HCT116 (cell line): ENCODE measurements at regions not wholly inside any gene's neighbourhood (a gene's known extent, or its start where the extent isn't known, plus 50 kb on each side); places are given as distances from the start of the nearest gene placed in this dataset.

Source experiments
- ATAC-seq: fragments of 200-7000 bp; cut with Tn5 transposase; 2 replicates; pipeline ENCODE4 v1.9.1; 2020; ENCODE audit warnings: mild to moderate bottlenecking, moderate library complexity
- BruUV-seq: library from RNA; stranded (reverse); fragments of 400-500 nt; replicated peaks from 2 replicates; lab custom pipeline; 2021; lab: Mats Ljungman, UMichigan
- CTCF ChIA-PET: fragments of 300-600 bp; sonication (Branson Sonifier 250); formaldehyde crosslinking; loops from one replicate; lab custom pipeline; 2021; ENCODE audit warnings: antibody characterized with exemption; lab: Charles Lee
- POLR2A ChIA-PET: fragments of 300-600, 350-600 bp; sonication (Branson Sonifier 250); formaldehyde crosslinking; loops from one replicate; lab custom pipeline; 2021; ENCODE audit warnings: antibody characterized with exemption; lab: Charles Lee
- RAD21 ChIA-PET, 2 experiments: fragments of 300-600 bp; sonication (Branson Sonifier 250); formaldehyde crosslinking; loops; one replicate each; lab custom pipeline; 2023; ENCODE audit warnings: low total read pairs in 2 of 2; ENCODE audit not compliant: uncharacterized antibody in 2 of 2, unreplicated experiment in 2 of 2, low non-redundant PET in 1 of 2; lab: Charles Lee
- DNase-seq: peaks from one replicate; pipeline ENCODE4 v3.0.0-alpha.2; 2010; ENCODE audit warnings: low read depth, low spot score
- H2AFZ ChIP-seq: fragments of 200-600 bp; shearing (Covaris generic), sonication (generic); 2 replicates; pipeline ENCODE4 v1.6.1; 2017; ENCODE audit warnings: low read depth, mixed run types, mixed read lengths, antibody characterized with exemption, low read length; ENCODE audit not compliant: poor library complexity, severe bottlenecking
- H3K27ac ChIP-seq: 2 replicates; pipeline ENCODE4 v1.5.1; 2012; ENCODE audit warnings: low read depth, low read length
- H3K27me3 ChIP-seq: fragments of 200-600 bp; sonication (generic); 2 replicates; pipeline ENCODE4 v1.6.1; 2016; ENCODE audit warnings: mixed run types, low read length, mixed read lengths; ENCODE audit not compliant: insufficient read depth
- H3K36me3 ChIP-seq, 2 experiments: fragments of 200-500 bp in 1 of 2; fragments of 200-600 bp in 1 of 2; sonication (Bioruptor generic) in 1 of 2; sonication (generic) in 1 of 2; 2 replicates each; pipeline versions ENCODE4 v1.5.1 to v1.6.1; 2014 to 2016; ENCODE audit warnings: low read length in 2 of 2, inconsistent platforms in 1 of 2, mixed read lengths in 1 of 2, mixed run types in 1 of 2; ENCODE audit not compliant: insufficient read depth in 2 of 2, control insufficient read depth in 1 of 2
- H3K4me1 ChIP-seq, 2 experiments: fragments of 200-600 bp in 1 of 2; sonication (generic) in 1 of 2; 2 replicates each; pipeline versions ENCODE4 v1.5.1 to v1.6.1; 2012 to 2017; ENCODE audit warnings: low read length in 2 of 2, inconsistent platforms in 1 of 2, mild to moderate bottlenecking in 1 of 2, mixed read lengths in 1 of 2, mixed run types in 1 of 2, moderate library complexity in 1 of 2; ENCODE audit not compliant: insufficient read depth in 2 of 2, control insufficient read depth in 1 of 2
- H3K4me2 ChIP-seq: fragments of 200-600 bp; sonication (generic); 2 replicates; pipeline ENCODE4 v1.6.1; 2017; ENCODE audit warnings: mixed run types, low read length, mixed read lengths
- H3K4me3 ChIP-seq, 2 experiments: fragments of 200-600 bp in 1 of 2; sonication (generic) in 1 of 2; replicated peaks in 1 of 2; 2 replicates each; pipeline ENCODE4 v1.5.1; 2011 to 2016; ENCODE audit warnings: low read length in 2 of 2, control low read depth in 1 of 2, low read depth in 1 of 2, mild to moderate bottlenecking in 1 of 2, mixed read lengths in 1 of 2, mixed run types in 1 of 2
- H3K79me2 ChIP-seq: fragments of 200-600 bp; sonication (generic); 2 replicates; pipeline ENCODE4 v1.6.1; 2017; ENCODE audit warnings: mild to moderate bottlenecking, mixed run types, low read length, moderate library complexity, mixed read lengths; ENCODE audit not compliant: insufficient read depth
- H3K9ac ChIP-seq: fragments of 200-600 bp; sonication (generic); 2 replicates; pipeline ENCODE4 v1.6.1; 2016; ENCODE audit warnings: low read length, mixed read lengths
- H3K9me2 ChIP-seq: fragments of 200-600 bp; sonication (generic), shearing (Covaris generic); 2 replicates; pipeline ENCODE4 v1.6.1; 2017; ENCODE audit warnings: mixed run types, mild to moderate bottlenecking, moderate library complexity; ENCODE audit not compliant: insufficient read depth
- H3K9me3 ChIP-seq, 2 experiments: fragments of 200-500 bp in 1 of 2; fragments of 200-600 bp in 1 of 2; sonication (Bioruptor generic) in 1 of 2; sonication (generic) in 1 of 2; 2 replicates each; pipeline ENCODE4 v1.6.1; 2014 to 2017; ENCODE audit warnings: low read length in 2 of 2, mixed read lengths in 2 of 2, inconsistent platforms in 1 of 2, low read depth in 1 of 2, mild to moderate bottlenecking in 1 of 2, mixed run types in 1 of 2, moderate library complexity in 1 of 2; ENCODE audit not compliant: control insufficient read depth in 1 of 2, insufficient read depth in 1 of 2
- H4K20me1 ChIP-seq: fragments of 200-600 bp; sonication (generic), shearing (Covaris generic); 2 replicates; pipeline ENCODE4 v1.6.1; 2017; ENCODE audit warnings: mixed run types, mild to moderate bottlenecking, moderate library complexity; ENCODE audit not compliant: insufficient read depth
- CBX3 ChIP-seq: IDR thresholded peaks from 2 replicates; pipeline ENCODE4 v1.6.1; 2012; ENCODE audit warnings: low read depth
- CEBPB ChIP-seq: IDR thresholded peaks from 2 replicates; pipeline ENCODE4 v1.6.1; 2012; ENCODE audit warnings: low read depth
- CTCF ChIP-seq, 3 experiments: fragments of 200-600 bp in 1 of 3; sonication (generic) in 1 of 3; IDR thresholded peaks in 2 of 3; conservative IDR thresholded peaks in 1 of 3; 2 replicates each; pipeline ENCODE4 v1.5.1; 2012 to 2017; ENCODE audit warnings: low read depth in 2 of 3, low read length in 2 of 3, antibody characterized with exemption in 1 of 3, borderline replicate concordance in 1 of 3, control low read depth in 1 of 3, mild to moderate bottlenecking in 1 of 3, mixed read lengths in 1 of 3, mixed run types in 1 of 3, moderate library complexity in 1 of 3; ENCODE audit not compliant: insufficient read depth in 1 of 3
- EGR1 ChIP-seq: IDR thresholded peaks from 2 replicates; pipeline ENCODE4 v1.6.1; 2012; ENCODE audit warnings: low read depth
- EZH2 ChIP-seq: fragments of 200-600 bp; sonication (generic); IDR thresholded peaks from 2 replicates; pipeline ENCODE4 v1.6.1; 2017; ENCODE audit warnings: antibody characterized with exemption, mixed run types
- EZH2phosphoT487 ChIP-seq: fragments of 200-600 bp; IDR thresholded peaks from 2 replicates; pipeline ENCODE4 v1.6.1; 2018; ENCODE audit warnings: antibody characterized with exemption, borderline replicate concordance
- MAX ChIP-seq: IDR thresholded peaks from 2 replicates; pipeline ENCODE4 v1.6.1; 2012
- POLR2AphosphoS5 ChIP-seq: IDR thresholded peaks from 2 replicates; pipeline ENCODE4 v1.6.1; 2011; ENCODE audit warnings: mild to moderate bottlenecking, low read depth, low read length, moderate library complexity
- REST ChIP-seq: IDR thresholded peaks from 2 replicates; pipeline ENCODE4 v1.6.1; 2012; ENCODE audit warnings: low read depth
- SIN3A ChIP-seq: IDR thresholded peaks from 2 replicates; pipeline ENCODE4 v1.6.1; 2012; ENCODE audit warnings: low read depth
- ZBTB33 ChIP-seq: IDR thresholded peaks from 2 replicates; pipeline ENCODE4 v1.6.1; 2011; ENCODE audit warnings: mild to moderate bottlenecking, low read length, moderate library complexity; ENCODE audit not compliant: insufficient replicate concordance; ENCODE audit errors: extremely low read depth
- ZNF274 ChIP-seq: fragments of 200-500 bp; sonication (Bioruptor generic); IDR thresholded peaks from 2 replicates; pipeline ENCODE4 v1.6.1; 2014; ENCODE audit warnings: mild to moderate bottlenecking, low read depth, low read length, inconsistent platforms
- intact Hi-C: fragments of 100-400 bp; cut with micrococcal nuclease; formaldehyde crosslinking; loops from 2 replicates; pipeline ENCODE4 v1.10.0; 2022

- Histone ChIP-seq H3K27ac (no peak overlapping the region), H3K4me1 (no peaks in the 10 kb centered on the region), H3K4me2 (no peak overlapping the region), H3K9me3 (no peaks in the 10 kb centered on the region), H3K79me2 (no peaks in the 10 kb centered on the region), H3K9me2 (no peaks in the 10 kb centered on the region), H3K4me3 (no peak overlapping the region), H3K27me3 (no peaks in the 10 kb centered on the region), H3K36me3 (no peaks in the 10 kb centered on the region), H3K9ac (no peak overlapping the region), H2AFZ (no peak overlapping the region), H4K20me1 (no peaks in the 10 kb centered on the region)
- POLR2A ChIA-PET, result no interaction called here
- DNase-seq (no peak), ATAC-seq (no peak)
- intact Hi-C loops, result no loop called here
- TF ChIP-seq EGR1, result no peak
- TF ChIP-seq CBX3, result no peak
- no peak for TF ChIP-seq MAX
- no peak for TF ChIP-seq ZBTB33
- TF ChIP-seq EZH2, result no peak
- TF ChIP-seq SIN3A, result no peak
- BruUV-seq, result no TSS peak
- RAD21 ChIA-PET, result no interaction called here
- CTCF ChIA-PET, result no interaction called here
Observed at GRCh38 chr3:190995156-190995555, 132.7 kb upstream of the GMNC start.

- ATAC-seq, result no peak
- Histone ChIP-seq H3K79me2 (no peaks in the 10 kb centered on the region), H2AFZ (no peak overlapping the region), H3K9ac (no peak overlapping the region)
- intact Hi-C loops, result no loop called here
- TF ChIP-seq CTCF (IDR thresholded peaks at IDR 0.05 in 2 of 3, conservative IDR thresholded peaks at IDR 0.05 in 1 of 3; ENCODE audit: borderline replicate concordance in 1 of 3, insufficient read depth in 1 of 3, low read depth in 2 of 3, low read length in 2 of 3) (no peak), EZH2phosphoT487 (no peak), CEBPB (no peak), POLR2AphosphoS5 (no peak), REST (no peak), CBX3 (no peak), SIN3A (no peak), ZNF274 (no peak)
- TF ChIP-seq, all 23 proteins: peak for 0
- no peak overlapping the region for H3K27ac ChIP-seq
- no peak overlapping the region for H3K4me2 ChIP-seq
- no peak overlapping the region for H3K4me3 ChIP-seq
- H3K9me2 ChIP-seq, result no peaks in the 10 kb centered on the region
- BruUV-seq, result no TSS peak
- ChIA-PET POLR2A (no interaction called here), RAD21 (no interaction called here), CTCF (no interaction called here)
- no peaks in the 10 kb centered on the region for H3K9me3 ChIP-seq
- no peaks in the 10 kb centered on the region for H3K27me3 ChIP-seq
- H3K36me3 ChIP-seq, result no peaks in the 10 kb centered on the region
- no peaks in the 10 kb centered on the region for H3K4me1 ChIP-seq
- H4K20me1 ChIP-seq, result no peaks in the 10 kb centered on the region
- DNase-seq, result no peak
Observed at GRCh38 chr3:190990898-190991297, 128.4 kb upstream of the GMNC start.
